PC-9 (cell line): ENCODE measurements at regions not wholly inside any gene's neighbourhood (a gene's known extent, or its start where the extent isn't known, plus 50 kb on each side); places are given as distances from the start of the nearest gene placed in this dataset.

Source experiments
- BruUV-seq: library from RNA; stranded (reverse); fragments of 400-500 nt; replicated peaks from 2 replicates; lab custom pipeline; 2021; lab: Mats Ljungman, UMichigan
- CTCF ChIA-PET: fragments of 300-600 bp; sonication (Branson Sonifier 250); formaldehyde crosslinking; loops from one replicate; lab custom pipeline; 2022; ENCODE audit warnings: antibody characterized with exemption; lab: Charles Lee
- POLR2A ChIA-PET: fragments of 300-600 bp; sonication (Branson Sonifier 250); formaldehyde crosslinking; loops from one replicate; lab custom pipeline; 2022; ENCODE audit warnings: antibody characterized with exemption; ENCODE audit not compliant: unreplicated experiment; lab: Charles Lee
- DNase-seq, 2 experiments: peaks; one replicate each; pipeline versions ENCODE4 v3.0.0 to v3.0.0-alpha.2; 2015 to 2022; ENCODE audit warnings: mixed read lengths in 1 of 2
- H2AFZ ChIP-seq: fragments of 200-600 bp; sonication (generic); 2 replicates; pipeline ENCODE4 v1.8.1; 2017; ENCODE audit warnings: antibody characterized with exemption
- H3F3A ChIP-seq: fragments of 200-600 bp; sonication (generic); 2 replicates; pipeline ENCODE4 v1.8.1; 2017; ENCODE audit warnings: antibody characterized with exemption, mild to moderate bottlenecking, low read depth; ENCODE audit not compliant: insufficient read depth
- H3K27ac ChIP-seq: fragments of 200-600 bp; sonication (generic); 2 replicates; pipeline ENCODE4 v1.6.1; 2016; ENCODE audit warnings: mixed run types
- H3K27me3 ChIP-seq: fragments of 200-600 bp; sonication (generic); 2 replicates; pipeline ENCODE4 v1.6.1; 2016; ENCODE audit warnings: low read depth, mixed run types; ENCODE audit not compliant: insufficient read depth
- H3K36me3 ChIP-seq: fragments of 200-600 bp; sonication (generic); 2 replicates; pipeline ENCODE4 v1.6.1; 2016; ENCODE audit warnings: low read depth, mixed run types
- H3K4me1 ChIP-seq: fragments of 200-600 bp; sonication (generic); replicated peaks from 2 replicates; pipeline ENCODE4 v1.6.1; 2016; ENCODE audit warnings: mixed run types; ENCODE audit not compliant: insufficient read depth
- H3K4me2 ChIP-seq: fragments of 200-600 bp; sonication (generic); 2 replicates; pipeline ENCODE4 v1.6.1; 2017; ENCODE audit warnings: mixed run types
- H3K4me3 ChIP-seq: fragments of 200-600 bp; sonication (generic); 2 replicates; pipeline ENCODE4 v1.6.1; 2016; ENCODE audit warnings: mixed run types
- H3K79me2 ChIP-seq: fragments of 200-600 bp; sonication (generic); 2 replicates; pipeline ENCODE4 v1.6.1; 2017; ENCODE audit warnings: low read depth, mixed run types
- H3K9me2 ChIP-seq: fragments of 200-600 bp; sonication (generic); 2 replicates; pipeline ENCODE4 v1.8.1; 2017; ENCODE audit warnings: mild to moderate bottlenecking; ENCODE audit not compliant: insufficient read depth
- H3K9me3 ChIP-seq: fragments of 200-600 bp; sonication (generic); 2 replicates; pipeline ENCODE4 v1.8.1; 2016; ENCODE audit warnings: low read depth; ENCODE audit not compliant: insufficient read depth
- H4K20me1 ChIP-seq: fragments of 200-600 bp; sonication (generic); 2 replicates; pipeline ENCODE4 v1.8.1; 2017; ENCODE audit not compliant: insufficient read depth
- EZH2 ChIP-seq: fragments of 200-600 bp; sonication (generic); IDR thresholded peaks from 2 replicates; pipeline ENCODE4 v1.8.0; 2017; ENCODE audit warnings: antibody characterized with exemption, low read depth
- intact Hi-C: fragments of 100-400 bp; cut with micrococcal nuclease; formaldehyde crosslinking; loops from one replicate; pipeline ENCODE4 v1.10.0; 2022; ENCODE audit not compliant: unreplicated experiment
- TF ChIP-seq, protein P1 (sequence below): fragments of 200-600 bp; sonication (generic); conservative IDR thresholded peaks from 2 replicates; pipeline ENCODE4 v1.6.1; 2017; ENCODE audit warnings: mixed run types, antibody characterized with exemption, mild to moderate bottlenecking, moderate library complexity

GRCh38 chr12:131530422-131530821 is 180.5 kb upstream of the SFSWAP start:
- Histone ChIP-seq H3K27me3 (peaks cover 96% of the 10 kb centered on the region), H3K79me2 (no peaks in the 10 kb centered on the region), H2AFZ (no peak overlapping the region), H3F3A (no peaks in the 10 kb centered on the region), H3K9me3 (no peaks in the 10 kb centered on the region; the same call in 1 of the 2 replicates), H3K4me3 (no peak overlapping the region), H3K4me2 (no peak overlapping the region), H3K9me2 (no peaks in the 10 kb centered on the region), H3K36me3 (no peaks in the 10 kb centered on the region), H3K27ac (no peak overlapping the region), H4K20me1 (no peaks in the 10 kb centered on the region), H3K4me1 (no peaks in the 10 kb centered on the region)
- ChIA-PET POLR2A (no interaction called here), CTCF (no interaction called here)
- no peak for TF ChIP-seq EZH2
- TF ChIP-seq, protein P1, sequence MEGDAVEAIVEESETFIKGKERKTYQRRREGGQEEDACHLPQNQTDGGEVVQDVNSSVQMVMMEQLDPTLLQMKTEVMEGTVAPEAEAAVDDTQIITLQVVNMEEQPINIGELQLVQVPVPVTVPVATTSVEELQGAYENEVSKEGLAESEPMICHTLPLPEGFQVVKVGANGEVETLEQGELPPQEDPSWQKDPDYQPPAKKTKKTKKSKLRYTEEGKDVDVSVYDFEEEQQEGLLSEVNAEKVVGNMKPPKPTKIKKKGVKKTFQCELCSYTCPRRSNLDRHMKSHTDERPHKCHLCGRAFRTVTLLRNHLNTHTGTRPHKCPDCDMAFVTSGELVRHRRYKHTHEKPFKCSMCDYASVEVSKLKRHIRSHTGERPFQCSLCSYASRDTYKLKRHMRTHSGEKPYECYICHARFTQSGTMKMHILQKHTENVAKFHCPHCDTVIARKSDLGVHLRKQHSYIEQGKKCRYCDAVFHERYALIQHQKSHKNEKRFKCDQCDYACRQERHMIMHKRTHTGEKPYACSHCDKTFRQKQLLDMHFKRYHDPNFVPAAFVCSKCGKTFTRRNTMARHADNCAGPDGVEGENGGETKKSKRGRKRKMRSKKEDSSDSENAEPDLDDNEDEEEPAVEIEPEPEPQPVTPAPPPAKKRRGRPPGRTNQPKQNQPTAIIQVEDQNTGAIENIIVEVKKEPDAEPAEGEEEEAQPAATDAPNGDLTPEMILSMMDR = no peak
- no TSS peak for BruUV-seq
- no peak for DNase-seq
- intact Hi-C loops = no loop called here

- no peak overlapping the region for H3K4me3 ChIP-seq
- peaks cover 98% of the 10 kb centered on the region for H3K27me3 ChIP-seq
- H2AFZ ChIP-seq = no peak overlapping the region
- no peaks in the 10 kb centered on the region; the same call in 1 of the 2 replicates for H3K9me3 ChIP-seq
- no peak overlapping the region for H3K27ac ChIP-seq
- intact Hi-C loops = no loop called here
- no TSS peak for BruUV-seq
- CTCF ChIA-PET = no interaction called here
- no peaks in the 10 kb centered on the region for H3K36me3 ChIP-seq
- no peak for DNase-seq
- H3F3A ChIP-seq = no peaks in the 10 kb centered on the region
- no peaks in the 10 kb centered on the region for H3K4me1 ChIP-seq
- H3K79me2 ChIP-seq = no peaks in the 10 kb centered on the region
- no peaks in the 10 kb centered on the region for H3K9me2 ChIP-seq
- POLR2A ChIA-PET = no interaction called here
- no peaks in the 10 kb centered on the region for H4K20me1 ChIP-seq
- H3K4me2 ChIP-seq = no peak overlapping the region
- no peak for TF ChIP-seq EZH2
- TF ChIP-seq, protein P1 = no peak
Observed at GRCh38 chr12:131533139-131533538, 177.8 kb upstream of the SFSWAP start.

- POLR2A ChIA-PET = no interaction called here
- intact Hi-C loops = no loop called here
- H3K4me1 ChIP-seq = no peaks in the 10 kb centered on the region
- H3K79me2 ChIP-seq = no peaks in the 10 kb centered on the region
- peaks cover 77% of the 10 kb centered on the region for H3K27me3 ChIP-seq
- CTCF ChIA-PET = no interaction called here
- no peaks in the 10 kb centered on the region for H3K36me3 ChIP-seq
- H3K4me3 ChIP-seq = no peak overlapping the region
- no peak for TF ChIP-seq EZH2
- TF ChIP-seq, protein P1 = no peak
- no peaks in the 10 kb centered on the region for H3F3A ChIP-seq
- BruUV-seq = no TSS peak
- no peak overlapping the region for H3K27ac ChIP-seq
- H3K4me2 ChIP-seq = no peak overlapping the region
- H2AFZ ChIP-seq = no peak overlapping the region
- H3K9me2 ChIP-seq = no peaks in the 10 kb centered on the region
- no peak for DNase-seq
- no peaks in the 10 kb centered on the region for H4K20me1 ChIP-seq
- H3K9me3 ChIP-seq = no peaks in the 10 kb centered on the region; the same call in 1 of the 2 replicates
Observed at GRCh38 chr12:131535779-131536178, 175.1 kb upstream of the SFSWAP start.
